ENCODE measurements at regions not wholly inside any gene's neighbourhood (a gene's known extent, or its start where the extent isn't known, plus 50 kb on each side); places are given as distances from the start of the nearest gene placed in this dataset.

DNA sequence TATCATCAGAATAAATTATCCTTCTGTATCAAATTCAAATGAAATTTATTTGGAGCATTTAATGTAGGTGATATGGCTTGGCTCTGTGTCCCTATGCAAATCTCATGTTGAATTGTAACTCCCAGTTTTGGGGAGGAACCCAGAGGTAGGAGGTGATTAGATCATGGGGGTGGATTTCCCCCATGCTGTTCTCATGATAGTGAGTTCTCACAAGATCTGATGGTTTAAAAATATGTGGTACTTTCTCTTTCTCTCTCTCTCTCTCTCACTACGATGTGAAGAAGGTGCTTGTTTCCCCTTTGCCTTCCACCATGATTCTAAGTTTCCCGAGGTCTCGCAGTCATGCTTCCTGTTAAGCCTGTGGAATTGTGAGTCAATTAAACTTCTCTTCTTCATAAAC lies 678.4 kb upstream of the RGMB start (continued):
- TF ChIP-seq, protein P1, sequence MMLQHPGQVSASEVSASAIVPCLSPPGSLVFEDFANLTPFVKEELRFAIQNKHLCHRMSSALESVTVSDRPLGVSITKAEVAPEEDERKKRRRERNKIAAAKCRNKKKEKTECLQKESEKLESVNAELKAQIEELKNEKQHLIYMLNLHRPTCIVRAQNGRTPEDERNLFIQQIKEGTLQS (IDR thresholded peaks at IDR 0.05; ENCODE audit: insufficient read depth, low read depth, low read length) = no peak
- TF ChIP-seq BRCA1 (IDR thresholded peaks at IDR 0.05; ENCODE audit: low read depth, low read length) = no peak
- no peak for TF ChIP-seq CEBPB (IDR thresholded peaks at IDR 0.05; ENCODE audit: low read depth, low read length)
- TF ChIP-seq CBX8 (IDR thresholded peaks at IDR 0.05; ENCODE audit: borderline replicate concordance, low read depth, low read length) = no peak
- no peak for TF ChIP-seq EP300 (IDR thresholded peaks at IDR 0.05; ENCODE audit: borderline replicate concordance in 1 of 2, low read depth in 2 of 2, low read length in 2 of 2)
- TF ChIP-seq HDAC2 (IDR thresholded peaks at IDR 0.05; ENCODE audit: borderline replicate concordance in 1 of 2, low read depth in 2 of 2, low read length in 2 of 2) = no peak
- TF ChIP-seq TBP (IDR thresholded peaks at IDR 0.05; ENCODE audit: low read depth, low read length) = no peak

All from H1 (cell line).